LNCaP clone FGC (cell line): ENCODE measurements at regions not wholly inside any gene's neighbourhood (a gene's known extent, or its start where the extent isn't known, plus 50 kb on each side); places are given as distances from the start of the nearest gene placed in this dataset.

Experiments
- DNase-seq: peaks from one replicate; pipeline ENCODE4 v3.0.0-alpha.2; 2011; ENCODE audit warnings: low read depth
- H3K4me3 ChIP-seq: 2 replicates; pipeline ENCODE4 v1.5.1; 2011; ENCODE audit warnings: mild to moderate bottlenecking, low read depth, low read length, control low read depth
- CTCF ChIP-seq: IDR thresholded peaks from 2 replicates; pipeline ENCODE4 v1.5.1; 2012; ENCODE audit warnings: mild to moderate bottlenecking; ENCODE audit not compliant: control insufficient read depth, insufficient read depth; ENCODE audit errors: extremely low read depth

- H3K4me3 ChIP-seq: no peak overlapping the region
- no peak for TF ChIP-seq CTCF
- DNase-seq: no peak
Measured at GRCh38 chr1:29532285-29532684, 296.0 kb downstream of the PTPRU start.

GRCh38 chr1:29531596-29531995 is 295.3 kb downstream of the PTPRU start:
- no peak overlapping the region for H3K4me3 ChIP-seq
- no peak for TF ChIP-seq CTCF
- DNase-seq: no peak

- no peak overlapping the region for H3K4me3 ChIP-seq
- no peak for TF ChIP-seq CTCF
- no peak for DNase-seq
Measured at GRCh38 chr1:29529677-29530278, 293.5 kb downstream of the PTPRU start.

- no peak for DNase-seq
- no peak for TF ChIP-seq CTCF
Measured at GRCh38 chr1:29527314-29528004, 291.1 kb downstream of the PTPRU start.

GRCh38 chr1:29525941-29526340 is 289.6 kb downstream of the PTPRU start:
- no peak overlapping the region for H3K4me3 ChIP-seq
- no peak for TF ChIP-seq CTCF
- DNase-seq: no peak

More at GRCh38 chr1:29527314-29528004, 291.1 kb downstream of the PTPRU start:
- H3K4me3 ChIP-seq: no peak overlapping the region

DNA sequence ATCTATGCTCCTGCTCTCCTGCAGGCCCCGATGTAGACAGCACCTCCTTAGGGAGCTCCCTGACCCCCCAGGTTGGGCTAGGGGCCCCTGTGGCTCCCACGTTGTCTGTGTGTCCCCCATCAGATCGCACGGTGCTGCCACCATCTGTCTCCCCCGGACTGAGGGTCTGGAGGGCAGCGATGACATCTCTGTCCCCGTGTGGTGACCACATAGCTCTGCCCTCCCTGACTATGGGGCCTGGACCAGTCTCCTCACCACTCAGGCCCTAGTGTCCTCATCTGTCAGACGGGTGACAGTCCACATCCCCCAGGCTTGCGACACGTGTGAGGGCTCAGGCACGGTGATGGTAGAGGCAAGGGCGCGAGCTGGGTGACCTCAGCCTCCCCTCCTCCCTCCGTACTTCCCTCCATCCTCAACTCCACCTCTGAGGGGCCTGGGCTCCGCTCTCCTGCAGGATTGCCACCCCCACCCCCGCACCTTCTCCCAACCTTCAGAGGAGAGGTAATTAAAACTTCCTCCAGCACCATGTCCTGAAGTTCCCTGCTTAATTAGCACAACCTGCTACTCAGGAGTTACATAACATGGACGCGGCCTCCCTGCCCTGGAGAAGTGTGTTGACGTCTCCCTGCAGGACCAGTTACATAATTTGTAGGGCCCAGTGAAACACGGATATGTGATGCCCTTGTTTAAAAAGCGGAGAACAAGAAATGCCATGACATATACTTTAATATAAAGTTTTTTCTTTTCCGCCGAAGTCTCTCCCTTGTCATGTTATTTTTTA is 288.2 kb downstream of the PTPRU start:
- no peak overlapping the region for H3K4me3 ChIP-seq
- no peak for DNase-seq
- no peak for TF ChIP-seq CTCF
